Uterus (tissue), 3 donors: ENCODE measurements at regions not wholly inside any gene's neighbourhood (a gene's known extent, or its start where the extent isn't known, plus 50 kb on each side); places are given as distances from the start of the nearest gene placed in this dataset.

Experiments used
- DNase-seq, 2 donors: peaks; one replicate each; pipeline ENCODE4 v3.0.0-alpha.2; 2019 to 2020
- H3K27ac ChIP-seq, 2 donors: fragments of 200-600 bp; sonication (generic); 1 replicate in 1 of 2; 2 replicates in 1 of 2; pipeline ENCODE4 v1.5.1; 2016 to 2018
- H3K27me3 ChIP-seq, 2 donors: fragments of 200-600 bp; sonication (generic); one replicate each; pipeline ENCODE4 v1.5.1; 2018 to 2019; ENCODE audit warnings: control low read depth in 1 of 2
- H3K36me3 ChIP-seq, 2 donors: fragments of 200-600 bp; sonication (generic); one replicate each; pipeline ENCODE4 v1.5.1; 2019; ENCODE audit warnings: control low read depth in 1 of 2
- H3K4me1 ChIP-seq, 2 donors: fragments of 200-600 bp; sonication (generic); one replicate each; pipeline ENCODE4 v1.5.1; 2018 to 2019; ENCODE audit warnings: control low read depth in 1 of 2
- H3K4me3 ChIP-seq, 2 donors: fragments of 200-600 bp; sonication (generic); 1 replicate in 1 of 2; 2 replicates in 1 of 2; pipeline ENCODE4 v1.5.1; 2018 to 2019; ENCODE audit warnings: mild to moderate bottlenecking in 1 of 2
- H3K9me3 ChIP-seq, 2 donors: fragments of 200-600 bp; sonication (generic); one replicate each; pipeline ENCODE4 v1.5.1; 2019; ENCODE audit warnings: control low read depth in 1 of 2
- CTCF ChIP-seq, 4 experiments: fragments of 200-600 bp in 2 of 4; fragments of 450-650 bp in 2 of 4; sonication (generic) in 2 of 4; IDR thresholded peaks; one replicate each; pipeline ENCODE4 v1.5.1; 2016 to 2019; ENCODE audit warnings: antibody characterized with exemption in 4 of 4, mild to moderate bottlenecking in 2 of 4, moderate library complexity in 1 of 4
- POLR2A ChIP-seq, 2 donors: fragments of 450-650 bp; IDR thresholded peaks; one replicate each; pipeline ENCODE4 v1.6.1; 2016; ENCODE audit warnings: antibody characterized with exemption in 2 of 2, mild to moderate bottlenecking in 1 of 2, moderate library complexity in 1 of 2
- intact Hi-C: fragments of 100-400 bp; cut with DNase I; formaldehyde crosslinking; loops from one replicate; pipeline ENCODE4 v1.15.1; 2023; ENCODE audit warnings: low total_unique reads
- donor health status: DM: yes; HTN: yes; CAD: no.

GRCh38 chr7:85412912-85413311, 226.1 kb upstream of the SEMA3D start:
- Histone ChIP-seq H3K36me3 (no peaks in the 10 kb centered on the region), H3K9me3 (no peaks in the 10 kb centered on the region), H3K27me3 (no peaks in the 10 kb centered on the region), H3K4me3 (no peak overlapping the region), H3K27ac (no peak overlapping the region), H3K4me1 (no peaks in the 10 kb centered on the region)
- TF ChIP-seq POLR2A (IDR thresholded peaks at IDR 0.05) (no peak), CTCF (IDR thresholded peaks at IDR 0.05) (no peak)
- DNase-seq, result no peak
- intact Hi-C loops, result no loop called here

- DNase-seq, result no peak
These were observed 220.5 kb upstream of the SEMA3D start for GRCh38 chr7:85407391-85407790.

DNA sequence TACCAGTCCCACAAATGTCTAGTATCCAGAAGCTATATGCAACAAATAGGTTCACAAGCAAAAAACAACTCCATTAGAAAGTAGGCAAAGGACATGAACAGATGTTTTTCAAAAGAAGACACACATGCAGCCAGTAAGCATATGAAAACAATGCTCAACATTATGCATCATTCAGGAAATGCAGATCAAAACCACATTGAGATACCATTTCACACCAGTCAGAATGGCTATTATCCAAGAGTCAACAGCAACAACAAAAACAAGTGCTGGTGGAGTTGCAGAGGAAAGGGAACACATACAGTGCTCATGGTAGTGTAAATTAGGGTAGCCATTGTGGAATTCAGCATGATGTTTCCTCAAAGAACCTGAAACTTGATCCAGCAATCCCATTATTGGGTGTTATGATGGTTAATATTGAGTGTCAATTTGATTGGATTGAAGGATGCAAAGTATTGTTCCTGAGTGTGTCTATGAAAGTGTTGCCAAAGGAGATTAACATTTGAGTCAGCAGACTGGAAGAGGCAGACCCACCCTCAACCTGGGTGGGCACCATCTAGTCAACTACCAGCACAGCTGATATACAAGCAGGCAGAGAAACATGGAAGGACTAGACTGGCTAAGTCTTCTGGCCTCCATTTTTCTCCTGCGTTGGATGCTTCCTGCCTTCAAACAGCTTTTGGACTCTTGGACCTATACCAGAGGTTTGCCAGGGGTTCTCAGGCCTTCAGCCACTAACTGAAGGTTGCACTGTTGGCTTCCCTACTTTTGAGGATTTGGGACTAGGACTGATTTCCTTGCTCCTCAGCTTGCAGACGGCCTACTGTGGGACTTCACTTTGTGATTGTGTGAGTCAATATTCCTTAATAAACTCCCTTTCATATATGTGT, 218.4 kb upstream of the SEMA3D start:
- Histone ChIP-seq H3K36me3 (no peaks in the 10 kb centered on the region), H3K9me3 (no peaks in the 10 kb centered on the region), H3K27me3 (no peaks in the 10 kb centered on the region), H3K27ac (no peak overlapping the region), H3K4me3 (no peak overlapping the region), H3K4me1 (no peaks in the 10 kb centered on the region)
- DNase-seq, result no peak
- intact Hi-C loops, result no loop called here
- TF ChIP-seq POLR2A (IDR thresholded peaks at IDR 0.05) (no peak), CTCF (IDR thresholded peaks at IDR 0.05) (no peak)

More at GRCh38 chr7:85407391-85407790, 220.5 kb upstream of the SEMA3D start:
- TF ChIP-seq CTCF (IDR thresholded peaks at IDR 0.05) (no peak), POLR2A (IDR thresholded peaks at IDR 0.05) (no peak)
- H3K4me1 ChIP-seq, result no peaks in the 10 kb centered on the region
- H3K4me3 ChIP-seq, result no peak overlapping the region
- no peak overlapping the region for H3K27ac ChIP-seq
- intact Hi-C loops, result no loop called here
- H3K9me3 ChIP-seq, result no peaks in the 10 kb centered on the region
- H3K36me3 ChIP-seq, result no peaks in the 10 kb centered on the region
- no peaks in the 10 kb centered on the region for H3K27me3 ChIP-seq

- intact Hi-C loops, result no loop called here
- Histone ChIP-seq H3K9me3 (no peaks in the 10 kb centered on the region), H3K27me3 (no peaks in the 10 kb centered on the region), H3K36me3 (no peaks in the 10 kb centered on the region), H3K27ac (no peak overlapping the region), H3K4me3 (no peak overlapping the region), H3K4me1 (no peaks in the 10 kb centered on the region)
- no peak for DNase-seq
- TF ChIP-seq CTCF (IDR thresholded peaks at IDR 0.05), result no peak
- no peak for TF ChIP-seq POLR2A (IDR thresholded peaks at IDR 0.05)
These were observed 209.8 kb upstream of the SEMA3D start for GRCh38 chr7:85396676-85397075.

DNA sequence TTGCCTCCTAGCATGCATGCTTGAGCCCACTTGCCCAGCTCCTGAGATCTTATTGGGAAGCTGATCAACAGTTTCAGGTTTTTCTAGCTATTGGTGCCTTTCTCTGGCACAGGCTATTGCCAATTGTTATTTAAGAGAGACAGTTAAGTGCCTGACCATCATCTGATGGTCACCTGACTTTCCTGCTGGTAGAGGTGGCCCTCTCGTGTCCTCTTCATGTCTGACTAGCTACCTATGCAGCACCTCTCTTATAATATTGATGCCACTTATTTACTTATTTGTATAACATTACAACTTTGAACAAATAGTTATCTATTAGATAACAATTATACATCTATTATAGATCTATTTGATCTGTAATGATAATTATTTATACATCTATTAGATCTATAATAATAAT, 205.9 kb upstream of the SEMA3D start:
- intact Hi-C loops, result no loop called here
- Histone ChIP-seq H3K27me3 (no peaks in the 10 kb centered on the region), H3K4me1 (no peaks in the 10 kb centered on the region), H3K36me3 (no peaks in the 10 kb centered on the region), H3K27ac (no peak overlapping the region), H3K9me3 (no peaks in the 10 kb centered on the region), H3K4me3 (no peak overlapping the region)
- TF ChIP-seq POLR2A (IDR thresholded peaks at IDR 0.05) (no peak), CTCF (IDR thresholded peaks at IDR 0.05) (no peak)
- no peak for DNase-seq
